Stimulated activated CD4-positive, alpha-beta T cell treated with anti-CD3 and anti-CD28 coated beads, Interleukin-12 subunit alpha, Interleukin-12 subunit beta, amount 100 ng/mL, for 24 hours (primary cell): ENCODE measurements at regions not wholly inside any gene's neighbourhood (a gene's known extent, or its start where the extent isn't known, plus 50 kb on each side); places are given as distances from the start of the nearest gene placed in this dataset.
"Not testable (repeated sequence)": the region's sequence is repeated elsewhere in the genome, so short reads cannot be mapped to it uniquely, and the experiment has no call there.

ENCODE experiments used
- DNase-seq, 2 experiments: peaks; one replicate each; pipeline ENCODE4 v3.0.0-alpha.2; 2020; ENCODE audit warnings: low read depth in 2 of 2

GRCh38 chr1:222948079-222948478, 133.2 kb downstream of the DISP1 start:
- DNase-seq: no peak

DNA sequence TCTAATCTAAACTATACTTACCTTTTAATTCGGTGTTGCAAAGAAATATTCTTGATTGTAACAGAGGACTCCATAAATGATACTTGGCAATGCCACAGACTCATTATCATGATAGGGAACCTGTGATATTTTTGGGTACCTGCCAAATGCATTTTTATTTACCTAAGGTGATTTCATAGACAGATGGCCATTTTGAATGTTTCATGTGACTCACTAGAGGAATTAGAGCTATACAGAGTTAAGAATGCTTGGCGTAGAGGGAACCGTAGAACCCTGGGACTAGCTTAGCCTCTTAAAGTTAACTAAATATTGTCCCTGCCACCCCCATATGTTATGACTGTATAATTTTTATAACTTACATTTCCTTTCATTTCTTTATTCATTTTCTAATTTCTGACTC, 136.1 kb downstream of the DISP1 start:
- DNase-seq: no peak

- DNase-seq: no peak
Measured at GRCh38 chr1:222953585-222953984, 138.7 kb downstream of the DISP1 start.

- no peak for DNase-seq
Measured at GRCh38 chr1:222955964-222956363, 141.1 kb downstream of the DISP1 start.

GRCh38 chr1:222956601-222957000, 141.8 kb downstream of the DISP1 start:
- no peak for DNase-seq

DNA sequence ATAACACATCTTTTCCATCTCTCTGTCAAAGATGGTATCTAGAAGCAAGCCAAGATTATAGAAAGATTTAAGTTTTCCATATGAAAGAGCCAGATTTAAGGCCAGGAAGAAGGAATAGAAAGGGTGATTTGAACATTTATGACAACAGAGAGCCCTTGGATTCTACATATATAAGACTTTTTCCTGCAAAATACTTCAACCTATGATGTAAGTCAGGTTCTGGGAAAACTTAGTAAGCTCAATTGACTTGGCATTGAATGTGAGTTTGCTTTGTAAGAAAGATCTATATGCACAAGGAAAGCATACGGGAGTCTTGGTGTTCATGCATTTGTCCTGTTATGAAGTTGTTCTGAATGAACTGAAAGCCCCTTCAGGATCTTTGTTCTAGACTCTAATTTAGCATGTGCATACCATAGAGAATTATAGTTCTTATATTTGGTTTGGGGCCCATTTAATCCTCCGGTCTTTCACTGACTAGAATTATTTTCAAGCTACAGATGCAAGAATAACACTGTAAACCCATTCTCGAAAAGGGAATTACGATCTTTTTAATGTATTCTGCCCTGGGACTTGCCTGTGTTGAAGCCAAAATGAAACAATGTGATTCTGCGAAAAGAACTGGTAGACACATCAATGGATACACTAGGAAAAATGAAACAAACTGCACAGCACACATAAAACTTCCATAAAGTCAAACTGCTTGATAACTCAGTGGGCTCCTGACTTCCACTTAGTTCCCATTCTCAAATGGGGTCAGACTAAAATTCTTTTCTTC, 152.8 kb downstream of the DISP1 start:
- no peak for DNase-seq

- no peak for DNase-seq
Measured at GRCh38 chr1:222970040-222970439, 155.2 kb downstream of the DISP1 start.

- DNase-seq: no peak
Measured at GRCh38 chr1:222970711-222971110, 155.9 kb downstream of the DISP1 start.

DNA sequence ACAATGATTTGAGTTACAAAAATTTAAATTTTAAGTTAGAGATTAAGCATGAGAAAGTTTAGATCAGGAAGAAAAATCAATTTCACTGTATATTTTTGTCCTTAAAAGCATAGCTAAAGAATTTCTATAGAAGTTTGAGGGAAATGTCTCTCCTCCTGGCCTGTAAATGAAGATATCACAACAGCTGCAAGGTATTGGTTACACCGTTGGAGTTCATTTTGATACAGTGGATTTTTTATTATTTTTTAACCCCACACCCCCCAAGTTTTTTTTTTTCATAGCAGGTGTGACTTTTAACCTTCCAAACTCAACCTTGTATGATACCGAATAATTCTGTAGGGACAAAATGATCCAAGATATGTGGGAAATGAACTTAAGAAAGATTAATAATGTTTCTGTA, 156.3 kb downstream of the DISP1 start:
- no peak for DNase-seq

- DNase-seq: no peak
Measured at GRCh38 chr1:222973561-222973960, 158.7 kb downstream of the DISP1 start.

DNA sequence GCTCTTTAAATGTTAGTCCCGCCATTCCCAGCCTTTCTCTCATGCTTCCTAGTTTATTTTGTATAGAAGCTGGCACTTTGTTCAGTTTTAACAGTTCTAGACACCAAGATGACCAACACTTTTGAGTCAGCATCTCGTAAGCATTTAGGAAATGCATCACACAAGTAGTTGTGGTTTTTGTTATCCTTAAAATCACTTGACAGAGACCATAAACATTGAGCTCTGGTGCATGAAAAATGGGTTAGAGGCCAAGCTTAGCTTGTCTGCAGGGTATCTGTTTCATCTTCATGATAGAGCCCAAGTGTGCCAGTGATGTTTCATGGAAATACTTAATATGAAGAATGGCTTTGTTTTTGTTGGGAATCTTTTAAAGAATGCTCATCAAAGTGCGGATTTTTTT, 159.7 kb downstream of the DISP1 start:
- DNase-seq: no peak

DNA sequence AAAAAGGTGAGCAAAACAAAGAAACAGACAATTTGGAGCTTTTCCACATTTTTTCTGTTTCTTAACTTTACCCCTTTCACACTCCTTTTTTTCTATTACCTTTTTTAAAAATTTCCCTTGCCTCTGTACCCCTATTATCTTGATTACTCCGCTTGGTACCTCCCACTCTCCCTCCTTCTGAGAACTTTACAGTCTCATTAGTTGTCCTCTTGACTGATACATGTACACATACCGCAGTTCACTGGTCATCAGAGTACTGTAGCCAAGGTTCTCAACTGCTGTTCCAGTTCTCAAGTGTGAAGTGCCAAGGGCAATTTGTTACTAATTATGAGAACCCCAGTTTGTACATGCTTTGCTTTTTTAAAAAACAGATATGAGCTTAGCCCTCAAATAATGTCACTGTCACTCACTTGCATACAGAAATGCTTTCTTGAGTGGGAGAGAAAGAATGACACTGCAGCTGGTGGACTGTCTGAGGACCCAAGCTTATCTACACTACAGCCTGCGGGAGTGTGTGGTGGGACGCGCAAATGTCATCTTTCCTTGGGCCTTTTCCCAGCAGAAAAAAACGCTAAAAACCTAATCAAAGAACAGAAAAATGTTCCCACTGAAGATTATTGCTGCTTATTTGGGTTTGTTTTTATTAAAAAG, 160.8 kb downstream of the DISP1 start:
- no peak for DNase-seq

DNA sequence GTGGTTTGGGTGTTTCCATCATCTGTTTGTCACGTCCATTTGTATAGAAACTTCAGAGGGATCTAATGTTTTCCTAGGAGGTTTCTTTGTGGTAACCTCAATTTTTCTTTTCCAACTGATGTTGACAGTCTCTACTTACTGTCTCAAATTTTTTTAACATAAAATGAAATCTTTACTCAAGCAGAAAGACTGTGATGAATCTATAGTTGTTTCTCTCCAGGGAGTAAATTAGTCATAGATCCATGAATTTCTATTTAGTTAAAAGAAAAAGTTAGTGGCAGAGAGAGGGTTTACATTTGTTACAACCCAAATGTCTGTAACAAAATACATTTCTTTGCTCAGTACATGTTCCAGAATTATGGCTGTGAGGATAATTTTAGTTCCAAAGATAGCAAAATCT, 161.6 kb downstream of the DISP1 start:
- DNase-seq: no peak

DNA sequence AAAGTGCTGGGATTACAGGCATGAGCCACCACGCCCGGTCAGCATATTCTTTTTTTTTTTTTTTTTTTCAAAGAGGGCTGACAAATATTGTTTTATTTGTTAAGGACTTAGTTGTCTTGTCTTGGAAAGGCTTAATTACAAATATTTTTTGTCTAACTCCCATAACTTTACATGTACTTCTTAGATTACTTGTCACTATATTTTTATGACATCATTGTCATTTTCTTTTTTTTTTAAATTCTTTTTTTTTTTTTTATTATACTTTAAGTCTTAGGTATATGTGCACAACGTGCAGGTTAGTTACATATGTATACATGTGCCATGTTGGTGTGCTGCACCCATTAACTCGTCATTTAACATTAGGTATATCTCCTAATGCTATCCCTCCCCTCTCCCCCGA, 162.5 kb downstream of the DISP1 start:
- not testable (repeated sequence) for DNase-seq

DNA sequence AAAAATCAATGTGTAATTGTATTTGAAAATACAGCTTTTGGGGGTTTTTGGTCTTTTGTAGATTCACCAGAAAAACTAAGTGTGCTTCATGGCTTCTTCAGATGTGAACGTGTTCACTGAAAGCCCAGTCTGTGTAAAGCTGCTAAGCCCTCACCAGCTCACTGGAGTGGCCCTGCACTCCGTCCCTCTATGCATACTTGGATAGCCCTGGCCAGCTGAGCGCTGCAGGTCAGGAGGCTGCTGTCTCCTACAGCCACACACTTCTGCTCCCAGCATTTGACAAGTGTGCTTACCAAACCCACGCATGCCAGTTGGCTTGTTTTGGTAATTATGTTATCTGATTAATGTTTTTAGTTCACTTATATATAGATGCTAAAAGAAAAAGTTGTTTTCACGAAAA, 163.5 kb downstream of the TLR5 start:
- DNase-seq: no peak

- DNase-seq: no peak
Measured at GRCh38 chr1:222987674-222988076, 155.4 kb downstream of the TLR5 start.

- DNase-seq: no peak
Measured at GRCh38 chr1:222989443-222989842, 153.6 kb downstream of the TLR5 start.

- DNase-seq: no peak
Measured at GRCh38 chr1:222991177-222991576, 151.9 kb downstream of the TLR5 start.

- no peak for DNase-seq
Measured at GRCh38 chr1:222991908-222992307, 151.1 kb downstream of the TLR5 start.

- no peak for DNase-seq
Measured at GRCh38 chr1:222994511-222995235, 148.4 kb downstream of the TLR5 start.

DNA sequence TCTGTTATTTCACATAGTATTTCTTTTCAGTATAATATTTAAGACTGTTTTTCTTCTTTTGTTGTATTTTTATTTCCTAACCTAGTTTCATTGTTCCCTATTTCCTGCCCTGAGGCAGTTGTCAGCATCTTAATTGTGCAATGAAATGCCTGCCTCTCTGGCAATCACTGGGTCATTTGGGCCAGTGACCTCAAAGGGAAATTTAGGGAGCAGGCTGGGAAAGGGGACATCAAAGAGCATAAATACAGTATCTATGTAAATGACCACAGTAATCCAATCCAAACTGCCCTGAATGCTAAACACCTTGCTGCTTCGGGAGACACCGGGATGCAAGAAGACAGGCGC, 147.8 kb downstream of the TLR5 start:
- no peak for DNase-seq

DNA sequence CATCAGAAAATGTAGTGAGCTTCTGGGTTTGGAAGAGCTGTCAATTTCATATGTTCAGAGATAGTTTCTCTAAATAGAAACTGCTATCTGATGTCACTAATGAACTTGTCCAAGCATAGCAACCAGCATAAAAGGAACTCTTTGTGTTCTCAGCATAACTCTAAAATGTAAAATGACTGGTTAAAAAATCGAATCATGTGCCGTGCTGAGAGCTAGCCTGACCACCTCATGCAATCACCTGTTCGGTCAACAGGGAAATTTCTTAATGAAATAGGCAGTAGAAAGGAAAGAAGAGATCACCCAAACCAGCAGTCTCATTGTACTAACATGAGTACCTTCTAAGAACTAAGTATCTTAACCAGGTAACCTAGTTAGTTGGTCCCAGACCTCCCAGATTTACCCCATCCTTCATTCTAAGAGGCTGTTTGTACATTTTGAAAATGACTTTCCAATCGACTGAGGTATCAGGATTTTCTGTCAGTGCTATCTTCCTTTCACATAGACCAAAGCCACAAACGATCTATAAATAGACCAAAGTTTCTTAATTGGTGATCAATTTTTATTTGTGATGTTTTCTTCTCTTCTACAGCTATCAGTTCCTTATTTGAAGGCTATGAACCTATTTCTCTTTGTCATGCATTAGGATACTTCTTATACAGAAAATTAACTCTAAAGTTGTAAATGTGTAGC, 147.3 kb downstream of the TLR5 start:
- no peak for DNase-seq
